Stomach (tissue), 4 donors: ENCODE measurements at regions not wholly inside any gene's neighbourhood (a gene's known extent, or its start where the extent isn't known, plus 50 kb on each side); places are given as distances from the start of the nearest gene placed in this dataset.

Experiments
- POLR2A ChIP-seq, 4 donors: fragments of 450-650 bp; IDR thresholded peaks; one replicate each; pipeline ENCODE4 v1.6.1; 2016; ENCODE audit warnings: antibody characterized with exemption in 4 of 4, control low read depth in 2 of 4, mild to moderate bottlenecking in 1 of 4, moderate library complexity in 1 of 4
- POLR2AphosphoS5 ChIP-seq, 3 donors: sonication (generic); formaldehyde crosslinking; IDR thresholded peaks; one replicate each; pipeline ENCODE4 v1.6.1; 2016; ENCODE audit warnings: antibody characterized with exemption in 3 of 3
- TF ChIP-seq, protein P1 (sequence below), 7 experiments: fragments of 450-650 bp in 4 of 7; fragments of 200-600 bp in 3 of 7; sonication (generic) in 3 of 7; IDR thresholded peaks; one replicate each; pipeline ENCODE4 v1.5.1; 2016 to 2019; ENCODE audit warnings: antibody characterized with exemption in 7 of 7, control low read depth in 2 of 7, mild to moderate bottlenecking in 1 of 7

DNA sequence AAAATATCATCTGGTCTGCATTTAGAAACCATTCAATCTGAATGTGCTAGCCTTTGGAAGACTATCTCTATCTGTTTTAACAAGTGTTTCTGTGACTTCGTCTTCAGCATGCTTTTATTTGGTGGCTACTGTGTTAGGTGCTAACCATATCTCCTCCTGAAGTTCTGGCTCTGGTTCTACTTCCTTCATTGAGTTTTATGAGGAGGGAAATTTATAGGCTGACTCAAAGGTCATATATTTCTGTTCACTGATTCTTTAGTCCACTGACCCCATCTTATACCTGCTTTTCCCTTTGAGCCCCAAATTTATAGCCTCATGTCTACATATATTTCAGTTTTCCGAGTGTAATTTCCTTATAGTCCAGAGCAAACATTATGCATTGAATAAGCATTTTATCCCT, 295.0 kb upstream of the RASGRP1 start:
- TF ChIP-seq, protein P1, sequence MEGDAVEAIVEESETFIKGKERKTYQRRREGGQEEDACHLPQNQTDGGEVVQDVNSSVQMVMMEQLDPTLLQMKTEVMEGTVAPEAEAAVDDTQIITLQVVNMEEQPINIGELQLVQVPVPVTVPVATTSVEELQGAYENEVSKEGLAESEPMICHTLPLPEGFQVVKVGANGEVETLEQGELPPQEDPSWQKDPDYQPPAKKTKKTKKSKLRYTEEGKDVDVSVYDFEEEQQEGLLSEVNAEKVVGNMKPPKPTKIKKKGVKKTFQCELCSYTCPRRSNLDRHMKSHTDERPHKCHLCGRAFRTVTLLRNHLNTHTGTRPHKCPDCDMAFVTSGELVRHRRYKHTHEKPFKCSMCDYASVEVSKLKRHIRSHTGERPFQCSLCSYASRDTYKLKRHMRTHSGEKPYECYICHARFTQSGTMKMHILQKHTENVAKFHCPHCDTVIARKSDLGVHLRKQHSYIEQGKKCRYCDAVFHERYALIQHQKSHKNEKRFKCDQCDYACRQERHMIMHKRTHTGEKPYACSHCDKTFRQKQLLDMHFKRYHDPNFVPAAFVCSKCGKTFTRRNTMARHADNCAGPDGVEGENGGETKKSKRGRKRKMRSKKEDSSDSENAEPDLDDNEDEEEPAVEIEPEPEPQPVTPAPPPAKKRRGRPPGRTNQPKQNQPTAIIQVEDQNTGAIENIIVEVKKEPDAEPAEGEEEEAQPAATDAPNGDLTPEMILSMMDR (IDR thresholded peaks at IDR 0.05): no peak
- no peak for TF ChIP-seq POLR2A (IDR thresholded peaks at IDR 0.05)
- TF ChIP-seq POLR2AphosphoS5 (IDR thresholded peaks at IDR 0.05): no peak
